ENCODE measurements at regions not wholly inside any gene's neighbourhood (a gene's known extent, or its start where the extent isn't known, plus 50 kb on each side); places are given as distances from the start of the nearest gene placed in this dataset.

GRCh38 chr9:119071636-119072035, 297.6 kb downstream of the BRINP1 start:
- Histone ChIP-seq H3K36me3 (ENCODE audit: control insufficient read depth, insufficient read depth, low read length) (no peaks in the 10 kb centered on the region), H3K4me1 (no peaks in the 10 kb centered on the region), H3K9me3 (no peaks in the 10 kb centered on the region), H3K4me3 (ENCODE audit: low read depth, low read length) (no peak overlapping the region), H3K27me3 (replicated peaks; ENCODE audit: control insufficient read depth, insufficient read depth, low read length) (no peaks in the 10 kb centered on the region)
- ChIA-PET POLR2A (no interaction called here), CTCF (no interaction called here)
- no peaks in the 10 kb centered on the region for H3K4me1 Mint-ChIP-seq (ENCODE audit: low read depth, unreplicated experiment)
- no peak for DNase-seq
- H3K4me3 Mint-ChIP-seq (ENCODE audit: unreplicated experiment) = no peak overlapping the region
- no peaks in the 10 kb centered on the region for H3K36me3 Mint-ChIP-seq (ENCODE audit: insufficient read depth, unreplicated experiment)
- H3K9me3 Mint-ChIP-seq (ENCODE audit: unreplicated experiment) = peaks cover 6% of the 10 kb centered on the region
- no TSS peak for BruUV-seq (replicated peaks)
- H3K27me3 Mint-ChIP-seq (ENCODE audit: insufficient read depth, unreplicated experiment) = no peaks in the 10 kb centered on the region
- TF ChIP-seq CTCF (IDR thresholded peaks at IDR 0.05; ENCODE audit: insufficient read depth in 1 of 2, low read depth in 1 of 2, low read length in 1 of 2, severe bottlenecking in 1 of 2, unreplicated experiment in 1 of 2) = no peak
- intact Hi-C loops (cut with micrococcal nuclease; ENCODE audit: unreplicated experiment) = no loop called here
- no peak overlapping the region for H3K27ac Mint-ChIP-seq (ENCODE audit: unreplicated experiment)

DNA sequence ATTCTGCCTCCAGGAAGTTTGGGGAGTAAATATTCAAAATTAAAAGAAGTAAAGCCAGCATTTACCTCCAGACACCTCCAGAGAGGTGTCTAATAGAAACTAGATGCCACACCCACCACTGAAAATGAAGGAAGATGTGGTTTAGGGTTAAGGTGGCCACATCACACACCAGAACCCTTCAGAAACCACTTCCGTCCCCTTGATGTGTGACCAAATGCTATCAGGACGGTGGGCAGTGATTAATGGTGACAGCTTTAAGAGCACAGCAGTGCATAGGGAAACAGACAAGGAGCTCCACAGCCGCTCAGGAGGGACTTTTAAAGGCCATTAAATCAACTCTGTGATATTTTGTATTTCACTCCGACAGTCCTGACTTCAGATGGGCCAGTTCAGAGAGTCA, 295.2 kb downstream of the BRINP1 start:
- H3K36me3 Mint-ChIP-seq (ENCODE audit: insufficient read depth, unreplicated experiment) = no peaks in the 10 kb centered on the region
- H3K4me1 ChIP-seq = no peaks in the 10 kb centered on the region
- ChIA-PET POLR2A (no interaction called here), CTCF (no interaction called here)
- no peaks in the 10 kb centered on the region for H3K9me3 Mint-ChIP-seq (ENCODE audit: unreplicated experiment)
- H3K36me3 ChIP-seq (ENCODE audit: control insufficient read depth, insufficient read depth, low read length) = no peaks in the 10 kb centered on the region
- H3K27me3 ChIP-seq (replicated peaks; ENCODE audit: control insufficient read depth, insufficient read depth, low read length) = no peaks in the 10 kb centered on the region
- no peaks in the 10 kb centered on the region for H3K4me1 Mint-ChIP-seq (ENCODE audit: low read depth, unreplicated experiment)
- intact Hi-C loops (cut with micrococcal nuclease; ENCODE audit: unreplicated experiment) = no loop called here
- no peak overlapping the region for H3K4me3 Mint-ChIP-seq (ENCODE audit: unreplicated experiment)
- peaks cover 3% of the 10 kb centered on the region for H3K27me3 Mint-ChIP-seq (ENCODE audit: insufficient read depth, unreplicated experiment)
- BruUV-seq (replicated peaks) = no TSS peak
- TF ChIP-seq CTCF (IDR thresholded peaks at IDR 0.05; ENCODE audit: insufficient read depth in 1 of 2, low read depth in 1 of 2, low read length in 1 of 2, severe bottlenecking in 1 of 2, unreplicated experiment in 1 of 2) = no peak
- DNase-seq = no peak
- H3K27ac Mint-ChIP-seq (ENCODE audit: unreplicated experiment) = no peak overlapping the region
- H3K4me3 ChIP-seq (ENCODE audit: low read depth, low read length) = no peak overlapping the region
- H3K9me3 ChIP-seq = no peaks in the 10 kb centered on the region

- Histone ChIP-seq H3K4me3 (ENCODE audit: low read depth, low read length) (no peak overlapping the region), H3K9me3 (no peaks in the 10 kb centered on the region), H3K36me3 (ENCODE audit: control insufficient read depth, insufficient read depth, low read length) (no peaks in the 10 kb centered on the region), H3K4me1 (no peaks in the 10 kb centered on the region), H3K27me3 (replicated peaks; ENCODE audit: control insufficient read depth, insufficient read depth, low read length) (no peaks in the 10 kb centered on the region)
- Mint-ChIP-seq H3K4me3 (ENCODE audit: unreplicated experiment) (no peak overlapping the region), H3K9me3 (ENCODE audit: unreplicated experiment) (no peaks in the 10 kb centered on the region), H3K27me3 (ENCODE audit: insufficient read depth, unreplicated experiment) (peaks cover 3% of the 10 kb centered on the region), H3K4me1 (ENCODE audit: low read depth, unreplicated experiment) (no peaks in the 10 kb centered on the region), H3K27ac (ENCODE audit: unreplicated experiment) (no peak overlapping the region), H3K36me3 (ENCODE audit: insufficient read depth, unreplicated experiment) (no peaks in the 10 kb centered on the region)
- TF ChIP-seq CTCF (IDR thresholded peaks at IDR 0.05; ENCODE audit: insufficient read depth in 1 of 2, low read depth in 1 of 2, low read length in 1 of 2, severe bottlenecking in 1 of 2, unreplicated experiment in 1 of 2) = no peak
- ChIA-PET CTCF (no interaction called here), POLR2A (no interaction called here)
- no TSS peak for BruUV-seq (replicated peaks)
- intact Hi-C loops (cut with micrococcal nuclease; ENCODE audit: unreplicated experiment) = no loop called here
- DNase-seq = no peak
Observed at GRCh38 chr9:119078015-119078414, 291.2 kb downstream of the BRINP1 start.

Measured in Caco-2 (cell line).